Muscle of back (tissue), 3 donors: ENCODE measurements at regions not wholly inside any gene's neighbourhood (a gene's known extent, or its start where the extent isn't known, plus 50 kb on each side); places are given as distances from the start of the nearest gene placed in this dataset.
A peak's percentile ranks its signal among the peaks of the same experiment; 100 is the strongest.

Experiments
- DNase-seq, 3 donors: peaks; one replicate each; pipeline versions ENCODE4 v3.0.0 to v3.0.0-alpha.2; 2013

DNA sequence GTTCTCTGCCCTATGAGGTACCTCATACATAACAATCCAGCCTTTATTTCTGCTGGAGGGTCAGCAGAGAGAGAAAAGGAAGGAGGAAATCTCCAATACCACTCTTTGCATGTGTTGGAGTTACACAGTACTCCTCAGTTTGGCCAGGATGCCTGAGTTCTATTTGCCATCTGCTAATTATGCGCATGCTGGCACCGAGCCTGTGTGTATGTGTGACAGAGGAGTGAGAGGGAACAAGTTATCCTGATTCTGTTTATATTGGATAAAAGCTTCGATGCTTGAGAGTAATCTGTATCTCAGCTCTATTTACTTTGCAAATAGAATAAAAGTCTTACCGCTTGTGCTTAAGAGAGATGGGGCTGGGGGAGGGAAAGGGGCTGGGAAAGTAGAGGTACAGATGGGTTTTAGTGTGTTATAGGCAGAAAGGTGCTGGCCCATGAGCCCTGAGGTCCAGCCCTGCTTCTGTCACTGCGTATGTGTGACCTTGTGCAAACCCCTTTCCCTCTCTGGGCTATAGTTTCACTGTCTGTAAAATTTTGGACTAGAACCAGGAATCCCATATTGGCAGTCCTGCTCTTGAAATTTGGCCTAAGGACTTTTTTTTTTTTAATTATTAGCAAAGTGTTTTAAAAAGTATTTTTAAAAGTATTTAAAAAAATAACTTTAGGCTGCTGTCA lies 54.5 kb upstream of the PLXNA2 start:
- DNase-seq: no peak

DNA sequence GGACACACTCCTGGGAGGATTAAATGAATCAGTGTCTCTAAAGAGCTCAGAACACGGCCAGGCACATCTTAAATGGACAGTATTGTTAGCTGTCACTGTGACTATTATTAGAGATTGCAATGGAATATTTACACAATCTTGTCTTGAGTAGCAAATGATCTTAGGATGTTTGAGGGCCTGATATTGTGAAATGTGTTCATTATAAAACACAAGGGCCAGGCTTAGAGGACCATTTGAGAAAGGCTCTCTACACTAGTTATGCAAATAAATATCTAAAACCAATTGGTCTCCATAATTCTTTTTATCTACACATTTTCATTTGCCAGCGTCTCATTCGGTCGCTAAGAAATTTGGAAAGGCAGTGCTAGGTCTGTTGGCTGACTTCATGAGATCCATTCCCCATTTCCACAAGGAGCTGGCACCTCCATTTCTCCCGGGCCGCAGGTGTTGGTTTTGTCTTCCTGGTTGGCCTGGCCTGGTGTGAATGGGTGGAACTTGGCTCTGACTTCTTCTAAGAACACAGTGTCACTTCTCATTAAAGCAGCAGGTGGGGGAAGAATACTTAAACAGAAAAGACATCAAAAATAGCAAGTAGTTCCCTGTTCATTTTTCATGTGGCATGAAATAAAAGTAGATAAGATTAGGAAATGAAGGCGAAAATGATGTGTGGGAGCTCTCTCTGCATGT lies 56.0 kb upstream of the PLXNA2 start:
- no peak for DNase-seq

DNA sequence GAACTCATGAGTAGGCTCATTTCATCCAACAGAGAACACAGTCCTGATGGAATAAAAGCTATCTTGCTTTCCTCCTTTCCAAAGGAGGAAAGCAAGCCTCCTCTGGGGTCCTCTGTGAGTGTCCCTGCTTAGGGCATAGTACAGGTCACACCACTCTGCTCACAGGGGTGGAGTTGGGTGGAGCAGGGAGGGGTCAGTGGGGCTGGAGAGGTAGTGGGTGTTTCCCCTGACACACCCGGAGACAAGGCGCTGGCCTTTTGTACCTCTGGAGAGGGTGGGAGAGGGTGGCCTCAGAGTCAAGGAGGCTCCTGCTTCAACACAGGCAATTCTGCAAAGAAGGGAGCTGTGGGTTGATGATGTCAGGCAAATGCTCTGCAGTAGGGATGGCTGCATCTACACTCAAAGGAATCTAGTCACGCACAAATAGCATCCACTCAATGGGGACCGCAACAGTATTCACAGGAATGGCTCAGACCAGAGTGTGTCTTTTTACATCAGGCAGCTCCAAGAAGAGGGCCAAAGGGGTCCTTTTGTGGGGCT lies 58.6 kb upstream of the PLXNA2 start:
- no peak for DNase-seq

DNA sequence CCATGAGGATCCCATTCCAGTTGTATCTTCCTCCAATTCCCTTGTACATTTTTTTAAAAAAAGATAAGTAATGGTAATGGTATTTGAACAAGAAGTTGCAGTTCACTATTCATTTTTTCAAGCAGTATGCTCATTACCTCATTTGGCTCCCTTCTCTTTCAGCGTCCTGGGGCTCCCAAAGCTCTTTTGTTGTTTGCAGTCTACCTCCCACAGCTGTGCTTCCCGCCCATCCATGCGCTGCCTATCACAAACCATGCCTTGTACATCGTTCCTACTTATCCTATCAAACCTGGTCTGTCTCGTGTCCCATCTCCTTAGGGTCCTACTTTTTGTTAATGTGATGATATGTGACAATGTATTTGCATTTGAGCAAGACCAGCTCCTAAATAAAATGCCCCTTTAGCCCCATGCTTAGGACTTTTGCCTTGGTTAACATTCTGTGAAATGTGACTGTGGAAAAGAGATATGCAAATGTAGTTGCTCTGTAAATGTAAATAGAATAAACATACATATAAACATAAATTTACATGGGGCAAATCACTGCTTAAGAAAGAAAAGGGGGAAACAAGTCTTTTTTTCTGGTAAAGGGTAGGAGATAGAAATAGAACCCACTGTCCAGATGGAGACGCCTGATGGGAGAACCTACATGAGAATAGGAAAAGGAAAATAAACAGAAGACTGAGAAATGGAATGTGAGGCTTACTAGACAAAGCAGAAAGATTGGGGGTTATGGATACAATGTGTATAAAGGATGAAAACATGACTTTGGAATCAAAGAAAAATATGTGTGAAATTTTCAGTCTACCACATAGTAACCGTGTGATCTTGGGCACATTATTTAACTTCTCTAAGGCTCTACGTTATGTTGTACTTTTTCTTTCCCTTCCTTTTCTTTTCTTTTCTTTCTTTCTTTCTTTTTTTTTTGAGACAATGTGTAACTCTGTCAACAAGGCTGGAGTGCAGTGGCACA lies 59.8 kb upstream of the PLXNA2 start:
- peak in 1 of 3 donors; percentile 41 for DNase-seq

DNA sequence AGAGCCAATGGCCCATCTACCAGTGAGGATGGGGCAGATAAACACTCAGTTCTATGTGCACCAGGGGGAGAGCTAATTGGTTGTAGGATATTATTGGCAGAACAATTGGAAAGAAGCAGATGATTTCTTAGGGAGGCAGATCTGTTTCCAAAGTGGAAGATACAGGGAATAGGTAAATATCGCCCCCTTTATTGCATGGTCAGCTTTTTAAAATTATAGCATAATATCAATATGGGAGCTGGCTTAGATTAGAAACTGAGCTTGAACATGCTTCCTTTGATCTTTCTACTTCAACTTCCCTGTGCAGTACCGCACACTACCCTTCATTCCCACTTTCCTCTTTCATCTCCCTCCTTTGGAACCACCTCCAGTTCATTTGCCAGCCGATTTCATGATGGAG lies 64.0 kb upstream of the PLXNA2 start:
- no peak for DNase-seq

DNA sequence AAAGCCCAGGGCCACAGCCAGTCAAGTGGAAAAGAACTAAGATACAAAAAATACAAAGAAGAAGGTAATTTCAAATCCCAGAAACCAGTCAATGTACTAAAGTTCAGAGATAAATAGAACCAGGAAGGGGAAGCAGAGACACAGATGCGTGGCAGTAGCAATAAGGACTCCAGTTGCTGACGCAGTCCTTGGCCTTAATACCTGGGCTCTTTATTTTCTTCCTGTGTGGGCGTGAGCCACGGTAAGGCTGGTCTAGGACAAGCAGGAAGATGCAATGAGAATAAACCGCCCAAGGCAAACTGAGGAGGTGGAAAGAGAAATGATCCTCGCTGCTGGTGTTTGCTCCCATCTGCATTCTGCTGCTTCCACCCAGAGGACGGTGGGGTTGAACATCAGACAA lies 65.6 kb upstream of the PLXNA2 start:
- no peak for DNase-seq

DNA sequence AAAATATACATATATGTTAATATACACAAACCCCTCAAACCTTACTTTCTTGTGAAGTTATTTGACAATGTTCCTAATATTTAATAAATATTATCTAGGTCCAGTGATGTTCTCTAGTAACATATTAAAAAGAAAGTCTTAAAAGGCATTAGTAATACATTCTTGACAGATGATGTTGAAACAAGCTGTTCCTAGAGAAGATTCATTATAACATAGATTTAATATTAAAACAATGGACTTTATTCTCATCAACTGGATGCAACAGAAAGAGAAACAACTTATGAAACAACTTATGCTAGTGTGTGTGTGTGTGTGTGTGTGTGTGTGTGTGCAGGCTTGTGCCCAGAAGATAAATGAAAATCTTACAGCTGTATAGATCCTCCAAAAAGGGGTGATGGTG lies 68.5 kb upstream of the PLXNA2 start:
- no peak for DNase-seq

DNA sequence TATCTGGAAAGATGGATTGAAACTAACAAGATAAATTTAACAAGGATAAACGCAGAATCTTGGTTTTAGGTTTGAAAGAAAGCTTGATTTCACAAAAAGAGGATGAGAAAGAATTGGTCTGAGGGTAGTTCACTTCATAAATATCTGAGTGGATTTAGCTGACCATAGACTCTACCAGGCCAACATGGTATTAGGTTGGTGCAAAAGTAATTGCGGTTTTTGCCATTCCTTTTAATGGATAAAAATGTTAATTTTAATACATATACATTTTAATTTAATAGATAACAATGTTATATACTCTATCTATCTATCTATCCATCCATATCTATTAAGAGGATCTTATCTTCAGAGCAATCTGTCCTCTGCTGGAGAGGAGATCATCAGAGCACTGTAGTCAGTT lies 70.2 kb upstream of the PLXNA2 start:
- no peak for DNase-seq

DNA sequence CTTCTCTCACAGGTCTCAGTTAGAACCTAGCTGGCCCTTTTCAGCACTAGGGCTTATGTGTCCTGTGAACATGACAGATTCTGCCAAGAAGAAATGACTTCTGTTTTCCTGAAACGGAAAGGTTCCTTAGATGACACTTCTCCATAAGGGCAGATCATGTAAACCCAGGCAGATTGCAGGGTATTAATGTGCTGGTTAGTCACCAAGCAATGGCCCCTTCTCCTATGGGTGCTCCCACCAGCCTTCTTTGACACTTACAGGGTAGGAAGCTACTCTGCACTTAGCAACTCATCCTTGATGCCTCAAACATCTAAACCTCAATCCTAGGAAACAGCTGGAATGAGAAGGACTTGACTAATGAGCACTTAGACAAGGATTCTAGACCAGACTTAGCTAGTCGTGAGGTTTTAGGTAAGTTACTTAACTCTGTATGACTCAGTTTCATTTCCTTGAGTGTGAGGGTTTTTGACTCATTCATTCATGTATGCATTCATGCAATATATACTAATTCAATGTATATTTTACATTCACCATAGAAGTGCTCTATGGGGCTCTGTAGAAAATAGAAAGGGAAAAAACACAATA lies 74.1 kb upstream of the PLXNA2 start:
- DNase-seq: peak in 1 of 3 donors; percentile 6

DNA sequence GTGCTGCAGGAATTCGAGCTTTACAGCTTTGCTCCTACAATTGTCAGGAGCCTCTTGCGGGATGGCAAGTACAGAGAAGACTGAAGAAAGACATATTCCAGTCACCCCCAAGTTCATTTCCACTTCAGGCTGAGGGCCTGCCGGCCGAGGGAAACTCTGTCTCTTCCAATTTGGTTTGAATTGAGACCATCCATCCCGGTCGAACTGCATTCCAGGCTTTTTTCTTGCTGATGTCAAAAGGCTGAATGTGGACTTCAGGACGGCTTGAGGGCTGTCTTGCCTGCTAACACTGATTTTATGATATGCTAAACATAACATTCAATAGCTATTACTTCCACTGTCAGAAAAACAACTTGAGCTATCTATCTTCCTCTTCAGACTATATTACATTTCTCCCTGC lies 79.8 kb upstream of the PLXNA2 start:
- no peak for DNase-seq

DNA sequence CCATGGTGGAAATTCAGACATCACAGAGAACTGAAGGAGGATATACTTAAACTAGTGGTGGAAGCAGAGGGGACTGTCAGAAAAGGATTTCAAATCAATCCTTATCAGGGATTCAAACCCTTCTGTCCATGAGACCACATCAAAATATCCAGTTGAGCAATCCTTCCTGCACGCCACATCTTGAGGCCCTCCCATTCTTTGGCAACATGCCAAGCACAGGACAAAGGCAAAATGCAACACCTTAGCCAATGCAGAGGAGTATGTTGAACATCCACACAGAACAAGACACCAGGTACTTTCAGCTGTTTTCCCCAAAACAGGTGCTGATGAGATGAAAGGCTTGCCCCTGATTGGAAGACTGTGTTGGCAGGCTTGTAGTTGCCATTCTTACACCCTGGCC lies 81.8 kb upstream of the PLXNA2 start:
- no peak for DNase-seq

DNA sequence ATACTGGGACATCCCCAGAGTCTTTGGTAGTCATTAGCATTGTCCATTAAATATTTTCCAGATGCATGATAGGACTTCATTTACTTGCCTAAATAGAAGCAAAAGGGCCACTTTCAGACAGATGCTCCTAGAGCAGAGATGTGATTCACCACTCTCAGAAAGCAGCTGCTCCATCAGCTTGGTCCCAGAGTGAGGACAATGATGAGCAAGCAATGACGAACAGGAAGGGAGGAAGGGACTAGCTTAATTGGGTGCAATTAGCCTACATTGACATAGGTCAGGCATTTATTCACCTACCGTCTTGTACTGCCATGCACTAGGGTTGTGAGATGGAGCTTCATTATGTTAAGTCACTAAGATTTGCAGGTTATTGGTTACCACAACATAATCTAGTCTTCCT lies 85.1 kb upstream of the PLXNA2 start:
- DNase-seq: no peak

DNA sequence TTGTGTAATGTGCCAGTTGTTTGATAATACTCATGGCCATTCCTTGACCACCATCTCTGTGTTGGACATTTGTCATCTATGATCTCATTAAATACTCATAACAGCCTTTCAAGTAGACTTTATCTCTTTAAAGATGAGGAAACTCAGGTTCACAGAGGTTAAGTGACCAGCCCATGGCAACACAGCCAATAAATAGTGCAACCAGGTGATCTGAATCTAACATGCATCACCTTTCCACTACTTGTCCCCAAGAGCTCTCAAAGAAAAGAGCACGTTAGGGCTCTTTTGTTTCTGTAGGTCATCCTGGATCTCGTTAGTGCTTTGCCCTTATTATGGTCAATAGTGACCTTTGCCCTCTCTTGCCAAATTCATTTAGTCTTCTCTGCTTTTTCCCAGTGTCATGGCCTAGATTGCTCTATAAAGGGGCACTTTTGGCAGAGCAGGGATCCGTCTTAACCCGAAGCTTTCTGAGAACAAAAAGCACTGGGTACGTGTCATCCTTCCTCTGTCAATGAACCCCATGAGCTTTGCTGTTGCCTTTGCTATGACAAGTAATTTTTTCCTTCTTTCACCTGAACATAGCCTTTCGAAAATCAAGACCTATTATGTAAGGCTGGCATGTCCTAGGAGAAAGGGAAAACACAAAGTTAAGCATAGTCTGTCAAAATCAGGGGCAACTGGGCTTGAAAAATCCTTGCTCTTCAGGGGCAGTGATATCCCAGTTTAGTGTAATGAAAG lies 88.0 kb upstream of the PLXNA2 start:
- no peak for DNase-seq

DNA sequence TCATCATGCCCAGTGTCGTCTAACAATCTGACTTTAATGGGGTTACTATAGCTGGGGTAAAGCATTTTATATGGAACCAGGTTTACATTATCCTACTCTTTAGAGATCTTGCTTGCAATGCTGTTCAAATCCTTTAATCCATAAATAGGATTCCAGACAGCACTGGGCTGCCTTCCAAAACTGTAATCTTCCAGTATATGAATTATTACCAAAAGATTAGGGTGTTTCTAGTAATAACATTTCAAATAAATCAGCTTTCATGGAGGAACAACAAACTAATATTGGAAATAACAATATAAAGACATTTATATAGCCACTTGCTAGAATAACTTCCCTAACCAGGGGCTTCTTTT lies 88.6 kb upstream of the PLXNA2 start:
- DNase-seq: peak in 2 of 3 donors; percentile 8 to 39

DNA sequence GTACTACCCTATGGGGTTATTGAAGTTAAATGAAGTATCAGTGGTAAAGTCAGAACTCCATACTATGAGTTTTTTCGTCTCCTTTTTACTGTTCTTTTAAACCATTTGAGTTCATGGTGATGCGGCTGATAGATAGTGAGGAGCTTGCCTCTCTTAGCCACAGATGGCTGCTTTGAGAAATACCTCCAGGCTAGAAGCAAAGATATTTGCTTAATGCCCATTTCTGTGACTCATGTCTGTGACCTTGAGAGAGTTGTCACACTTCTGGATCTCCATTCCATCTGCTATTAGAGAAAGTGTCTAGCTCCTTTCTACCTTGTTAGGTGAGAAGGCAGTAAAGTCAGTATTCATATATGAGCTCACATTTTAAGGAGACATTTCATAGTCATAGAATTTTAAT lies 89.5 kb upstream of the PLXNA2 start:
- DNase-seq: no peak

DNA sequence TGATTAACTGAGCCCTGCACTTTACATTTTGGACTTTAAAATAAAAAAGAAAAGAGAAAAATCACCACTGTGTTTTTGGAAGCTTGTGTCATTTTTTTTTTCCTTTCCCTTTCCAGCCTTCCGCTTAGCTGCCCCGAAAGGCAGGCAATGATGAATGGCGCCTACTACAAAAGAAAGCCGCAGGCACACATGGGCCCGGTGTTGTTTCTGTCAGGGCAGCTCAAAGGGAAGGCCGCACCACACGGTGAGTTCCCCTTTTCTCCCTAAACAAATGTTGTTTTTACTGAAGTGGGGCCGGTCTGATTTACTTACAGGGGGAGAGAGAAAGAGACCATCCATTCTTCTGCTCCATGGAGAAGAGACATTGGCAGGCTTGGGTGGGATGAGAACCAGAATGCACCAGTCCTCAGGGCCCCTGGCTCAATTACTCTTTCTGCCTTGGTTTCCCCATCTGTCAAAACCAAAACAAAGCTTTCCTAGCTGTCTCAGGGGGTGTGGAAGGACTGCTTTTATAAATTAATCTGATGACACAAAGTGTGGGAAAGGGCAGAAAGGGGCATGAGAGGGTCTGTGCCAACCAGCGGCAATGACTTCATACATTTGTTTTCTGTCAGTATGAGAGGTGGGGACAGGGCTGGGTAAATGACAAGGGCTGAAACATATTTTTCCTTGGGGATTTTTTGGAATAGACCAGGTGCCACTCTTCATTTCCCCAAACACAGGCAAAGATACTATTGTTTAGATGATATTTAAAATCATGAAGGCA lies 91.4 kb upstream of the PLXNA2 start:
- DNase-seq: no peak

DNA sequence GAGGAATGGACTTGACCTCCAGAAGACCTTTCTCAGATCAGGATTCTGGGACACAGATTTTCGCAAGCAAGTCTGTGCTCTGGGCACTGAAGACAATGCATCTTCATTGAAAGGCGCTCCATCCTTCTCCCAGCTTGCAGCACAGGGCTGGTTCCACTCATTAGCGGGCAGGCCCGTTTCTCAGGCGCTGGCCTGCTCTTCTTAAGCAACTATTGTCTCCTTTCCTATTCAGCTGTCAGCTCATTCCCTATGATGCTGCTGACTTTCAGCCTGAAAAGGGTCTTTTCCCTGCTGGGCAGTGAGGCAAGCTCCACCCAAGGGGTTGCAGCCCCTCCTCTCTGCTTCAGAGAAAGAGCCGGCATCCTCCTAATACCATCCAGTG lies 91.9 kb upstream of the PLXNA2 start:
- no peak for DNase-seq

DNA sequence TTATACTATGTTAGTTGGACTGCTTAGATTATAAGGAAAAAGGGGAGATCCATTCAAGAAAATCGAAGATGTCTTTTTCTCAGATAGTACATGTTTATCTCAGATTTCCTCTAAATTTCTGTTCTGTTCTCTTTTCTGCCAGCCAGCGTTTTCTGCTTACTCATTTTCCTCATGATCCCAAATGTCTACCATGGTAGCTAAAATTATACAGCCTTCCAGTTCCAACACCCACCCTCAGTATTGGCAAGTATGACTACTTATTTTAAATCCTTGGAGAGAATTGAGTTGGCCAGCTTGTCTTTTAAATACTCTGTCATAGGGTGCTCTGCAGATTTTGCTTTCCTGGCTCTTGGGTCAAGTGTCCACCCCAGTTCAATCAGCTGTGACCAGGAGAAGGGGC lies 95.7 kb upstream of the PLXNA2 start:
- DNase-seq: no peak

DNA sequence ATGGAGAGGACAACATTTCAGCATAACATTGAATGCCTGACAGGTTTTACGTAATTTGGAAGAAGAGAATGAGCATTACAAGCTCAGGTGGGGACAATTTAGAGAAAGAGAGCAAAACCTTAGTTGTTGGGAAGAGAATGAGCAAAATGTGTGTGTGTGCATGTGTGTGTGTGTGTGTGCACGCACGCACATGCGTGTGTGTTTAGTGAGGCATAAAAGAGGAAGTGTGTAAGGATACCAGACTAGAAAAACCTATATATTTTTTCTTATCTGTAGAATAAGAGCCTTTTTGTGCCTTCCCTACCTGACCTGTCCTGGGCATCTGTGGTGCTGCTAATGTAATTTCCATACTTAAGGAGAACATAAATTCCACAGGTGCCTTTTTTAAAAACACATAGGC lies 99.0 kb upstream of the PLXNA2 start:
- DNase-seq: no peak

DNA sequence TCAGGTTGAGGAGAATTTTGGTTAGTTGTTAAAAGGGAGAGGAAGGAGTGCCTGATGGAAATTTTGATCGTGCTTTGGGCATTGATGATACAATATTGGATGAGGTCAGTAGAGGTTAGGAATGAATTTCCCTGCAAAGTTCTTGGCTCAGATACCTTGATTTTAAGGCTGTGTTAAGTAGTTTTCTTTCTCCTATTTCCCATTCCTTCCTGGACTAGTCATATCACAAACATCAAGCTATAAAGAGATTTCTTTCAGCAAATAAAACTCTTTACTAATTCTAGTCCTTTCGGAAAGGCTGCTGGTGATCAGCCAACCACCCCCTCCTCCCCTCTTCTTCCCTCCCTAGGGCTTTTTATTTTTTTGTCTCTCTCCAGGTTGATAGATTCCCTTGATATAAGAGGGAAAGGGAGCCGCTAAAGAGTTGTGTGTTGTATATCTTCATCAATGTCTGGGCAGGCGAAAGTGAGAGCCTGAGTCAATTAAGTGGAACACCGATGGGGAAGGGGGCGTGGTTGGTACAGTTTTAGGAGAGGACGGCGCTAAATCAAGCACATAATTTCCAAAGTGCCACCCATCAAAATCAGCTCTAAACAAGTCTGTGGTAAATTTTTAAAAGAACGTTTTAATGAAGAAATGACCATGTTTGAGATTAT lies 100.1 kb upstream of the PLXNA2 start:
- no peak for DNase-seq
